Vagina (tissue), 2 donors: ENCODE measurements at regions not wholly inside any gene's neighbourhood (a gene's known extent, or its start where the extent isn't known, plus 50 kb on each side); places are given as distances from the start of the nearest gene placed in this dataset.
"Not testable (repeated sequence)": the region's sequence is repeated elsewhere in the genome, so short reads cannot be mapped to it uniquely, and the experiment has no call there.

Source experiments
- DNase-seq, 2 donors: peaks; one replicate each; pipeline ENCODE4 v3.0.0-alpha.2; 2017; ENCODE audit errors: extremely low spot score in 2 of 2
- H3K27ac ChIP-seq: fragments of 200-600 bp; sonication (generic); one replicate; pipeline ENCODE4 v1.5.1; 2019
- H3K27me3 ChIP-seq: fragments of 200-600 bp; sonication (generic); one replicate; pipeline ENCODE4 v1.5.1; 2019
- H3K36me3 ChIP-seq, 2 donors: fragments of 200-600 bp; sonication (generic); one replicate each; pipeline ENCODE4 v1.5.1; 2017 to 2019
- H3K4me1 ChIP-seq: fragments of 200-600 bp; sonication (generic); one replicate; pipeline ENCODE4 v1.5.1; 2019
- H3K4me3 ChIP-seq, 2 donors: fragments of 200-600 bp; sonication (generic); 1 replicate in 1 of 2; 2 replicates in 1 of 2; pipeline ENCODE4 v1.5.1; 2016 to 2019
- H3K9me3 ChIP-seq: fragments of 200-600 bp; sonication (generic); one replicate; pipeline ENCODE4 v1.5.1; 2019
- CTCF ChIP-seq, 3 experiments: fragments of 450-650 bp in 2 of 3; fragments of 200-600 bp in 1 of 3; sonication (generic) in 1 of 3; IDR thresholded peaks; one replicate each; pipeline ENCODE4 v1.5.1; 2017 to 2019; ENCODE audit warnings: antibody characterized with exemption in 3 of 3, mild to moderate bottlenecking in 2 of 3, moderate library complexity in 2 of 3
- POLR2A ChIP-seq, 2 donors: fragments of 450-650 bp; IDR thresholded peaks; one replicate each; pipeline ENCODE4 v1.6.1; 2017; ENCODE audit warnings: antibody characterized with exemption in 2 of 2, mild to moderate bottlenecking in 2 of 2, moderate library complexity in 2 of 2
- POLR2AphosphoS5 ChIP-seq, 2 donors: sonication (generic); formaldehyde crosslinking; IDR thresholded peaks; one replicate each; pipeline ENCODE4 v1.9.0; 2017; ENCODE audit warnings: antibody characterized with exemption in 2 of 2, mild to moderate bottlenecking in 2 of 2, low read depth in 1 of 2; ENCODE audit not compliant: insufficient read depth in 1 of 2
- intact Hi-C: fragments of 100-400 bp; cut with DNase I; formaldehyde crosslinking; loops from one replicate; pipeline ENCODE4 v1.15.1; 2023

GRCh38 chr7:68623030-68623429 is 975.2 kb upstream of the AUTS2 start:
- intact Hi-C loops, result no loop called here
- Histone ChIP-seq H3K4me1 (no peaks in the 10 kb centered on the region), H3K9me3 (no peaks in the 10 kb centered on the region), H3K4me3 (no peak overlapping the region), H3K27ac (no peak overlapping the region), H3K36me3 (no peaks in the 10 kb centered on the region), H3K27me3 (no peaks in the 10 kb centered on the region)
- TF ChIP-seq POLR2AphosphoS5 (IDR thresholded peaks at IDR 0.05; ENCODE audit: insufficient read depth in 1 of 2, low read depth in 1 of 2), result no peak
- TF ChIP-seq POLR2A (IDR thresholded peaks at IDR 0.05), result no peak
- TF ChIP-seq CTCF (IDR thresholded peaks at IDR 0.05), result no peak
- DNase-seq, result no peak

GRCh38 chr7:68627247-68627864 is 970.9 kb upstream of the AUTS2 start:
- intact Hi-C loops, result no loop called here
- Histone ChIP-seq H3K27ac (no peak overlapping the region), H3K36me3 (no peaks in the 10 kb centered on the region), H3K4me1 (no peaks in the 10 kb centered on the region), H3K9me3 (no peaks in the 10 kb centered on the region), H3K27me3 (no peaks in the 10 kb centered on the region), H3K4me3 (no peak overlapping the region)
- DNase-seq, result no peak
- TF ChIP-seq CTCF (IDR thresholded peaks at IDR 0.05), result no peak
- TF ChIP-seq POLR2AphosphoS5 (IDR thresholded peaks at IDR 0.05; ENCODE audit: insufficient read depth in 1 of 2, low read depth in 1 of 2), result no peak
- no peak for TF ChIP-seq POLR2A (IDR thresholded peaks at IDR 0.05)

GRCh38 chr7:68630914-68631313 is 967.4 kb upstream of the AUTS2 start:
- H3K27me3 ChIP-seq, H3K4me3 ChIP-seq, H3K4me1 ChIP-seq, H3K27ac ChIP-seq, intact Hi-C loops, DNase-seq, H3K9me3 ChIP-seq, H3K36me3 ChIP-seq: not testable (repeated sequence)

- intact Hi-C loops, result no loop called here
- Histone ChIP-seq H3K36me3 (no peaks in the 10 kb centered on the region), H3K27ac (no peak overlapping the region), H3K4me1 (no peaks in the 10 kb centered on the region), H3K27me3 (no peaks in the 10 kb centered on the region), H3K9me3 (no peaks in the 10 kb centered on the region), H3K4me3 (no peak overlapping the region)
- DNase-seq, result no peak
- TF ChIP-seq CTCF (IDR thresholded peaks at IDR 0.05) (no peak), POLR2A (IDR thresholded peaks at IDR 0.05) (no peak), POLR2AphosphoS5 (IDR thresholded peaks at IDR 0.05; ENCODE audit: insufficient read depth in 1 of 2, low read depth in 1 of 2) (no peak)
These were observed 958.2 kb upstream of the AUTS2 start for GRCh38 chr7:68640103-68640502.

- Histone ChIP-seq H3K9me3 (no peaks in the 10 kb centered on the region), H3K4me3 (no peak overlapping the region), H3K4me1 (no peaks in the 10 kb centered on the region), H3K27ac (no peak overlapping the region), H3K27me3 (no peaks in the 10 kb centered on the region), H3K36me3 (no peaks in the 10 kb centered on the region)
- intact Hi-C loops, result no loop called here
- TF ChIP-seq CTCF (IDR thresholded peaks at IDR 0.05) (no peak), POLR2AphosphoS5 (IDR thresholded peaks at IDR 0.05; ENCODE audit: insufficient read depth in 1 of 2, low read depth in 1 of 2) (no peak), POLR2A (IDR thresholded peaks at IDR 0.05) (no peak)
- DNase-seq, result no peak
These were observed 955.5 kb upstream of the AUTS2 start for GRCh38 chr7:68642727-68643126.
